Neural progenitor cell (in vitro differentiated cells): ENCODE measurements at regions not wholly inside any gene's neighbourhood (a gene's known extent, or its start where the extent isn't known, plus 50 kb on each side); places are given as distances from the start of the nearest gene placed in this dataset.
A peak's percentile ranks its signal among the peaks of the same experiment; 100 is the strongest.

Experiments used
- DNase-seq: peaks from one replicate; pipeline ENCODE4 v3.0.0-alpha.2; 2016; ENCODE audit warnings: low spot score
- H2AFZ ChIP-seq: fragments of 200-600 bp; sonication (generic); replicated peaks from 2 replicates; pipeline ENCODE4 v1.6.1; 2016; ENCODE audit warnings: antibody characterized with exemption
- H3F3A ChIP-seq: fragments of 200-600 bp; sonication (generic); 2 replicates; pipeline ENCODE4 v1.6.1; 2016; ENCODE audit warnings: antibody characterized with exemption, low read depth
- H3K27ac ChIP-seq: fragments of 200-600 bp; sonication (generic); 2 replicates; pipeline ENCODE4 v1.5.1; 2016; ENCODE audit warnings: mild to moderate bottlenecking
- H3K27me3 ChIP-seq: fragments of 200-600 bp; sonication (generic); 2 replicates; pipeline ENCODE4 v1.6.1; 2016; ENCODE audit warnings: mild to moderate bottlenecking, moderate library complexity
- H3K36me3 ChIP-seq: fragments of 200-600 bp; sonication (generic); 2 replicates; pipeline ENCODE4 v1.5.1; 2016
- H3K4me1 ChIP-seq: fragments of 200-600 bp; sonication (generic); 2 replicates; pipeline ENCODE4 v1.6.1; 2016; ENCODE audit warnings: mixed run types
- H3K4me2 ChIP-seq: fragments of 200-600 bp; sonication (generic); 2 replicates; pipeline ENCODE4 v1.6.1; 2016
- H3K4me3 ChIP-seq: fragments of 200-600 bp; sonication (generic); 2 replicates; pipeline ENCODE4 v1.5.1; 2016
- H3K79me2 ChIP-seq: fragments of 200-600 bp; sonication (generic); 2 replicates; pipeline ENCODE4 v1.6.1; 2016; ENCODE audit warnings: low read depth
- H3K9ac ChIP-seq: fragments of 200-600 bp; sonication (generic); 2 replicates; pipeline ENCODE4 v1.6.1; 2016
- H3K9me3 ChIP-seq: fragments of 200-600 bp; sonication (generic); 2 replicates; pipeline ENCODE4 v1.5.1; 2016; ENCODE audit warnings: low read depth
- H4K20me1 ChIP-seq: fragments of 200-600 bp; sonication (generic); 2 replicates; pipeline ENCODE4 v1.6.1; 2016; ENCODE audit warnings: low read depth
- H3K27ac Mint-ChIP-seq: 3 replicates; pipeline ENCODE4 v1.8.0; 2021; ENCODE audit warnings: mixed read lengths
- H3K27me3 Mint-ChIP-seq: 2 replicates; pipeline ENCODE4 v1.8.0; 2022; ENCODE audit warnings: low read depth, mild to moderate bottlenecking, inconsistent platforms, moderate library complexity, mixed read lengths; ENCODE audit not compliant: insufficient read depth
- H3K36me3 Mint-ChIP-seq: 3 replicates; pipeline ENCODE4 v1.8.0; 2021; ENCODE audit warnings: mixed read lengths
- H3K4me1 Mint-ChIP-seq: 3 replicates; pipeline ENCODE4 v1.8.0; 2021; ENCODE audit warnings: mixed read lengths
- H3K4me3 Mint-ChIP-seq: 3 replicates; pipeline ENCODE4 v1.8.0; 2021; ENCODE audit warnings: mild to moderate bottlenecking, moderate library complexity, mixed read lengths
- H3K9me3 Mint-ChIP-seq: 3 replicates; pipeline ENCODE4 v1.8.0; 2020; ENCODE audit warnings: mixed read lengths
- EZH2 ChIP-seq: fragments of 200-600 bp; sonication (generic); IDR thresholded peaks from 2 replicates; pipeline ENCODE4 v1.6.1; 2017; ENCODE audit warnings: antibody characterized with exemption, mild to moderate bottlenecking, moderate library complexity
- EZH2phosphoT487 ChIP-seq: fragments of 200-600 bp; sonication (generic); IDR thresholded peaks from 2 replicates; pipeline ENCODE4 v1.6.1; 2017; ENCODE audit warnings: antibody characterized with exemption
- TF ChIP-seq, protein P1 (sequence below): fragments of 200-600 bp; sonication (generic); IDR thresholded peaks from 2 replicates; pipeline ENCODE4 v1.5.1; 2017; ENCODE audit warnings: antibody characterized with exemption, mild to moderate bottlenecking

DNA sequence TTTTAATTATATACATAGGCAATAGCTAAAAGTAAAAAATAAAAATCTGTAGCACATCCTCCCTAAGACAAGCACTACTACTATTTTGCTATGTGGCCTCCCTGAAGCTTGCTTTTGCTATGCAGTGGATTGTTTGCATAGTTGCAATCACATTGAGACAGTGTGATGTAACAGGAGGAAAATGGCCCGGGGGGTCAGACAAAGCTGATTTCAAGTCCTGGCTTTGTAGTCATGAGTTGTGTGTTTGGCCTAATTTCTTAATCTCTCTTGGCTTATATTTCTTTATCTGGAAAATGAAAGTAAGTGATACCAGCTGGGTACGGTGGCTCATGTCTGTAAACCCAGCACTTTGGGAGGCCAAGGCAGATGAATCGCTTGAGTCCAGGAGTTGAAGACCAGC lies 166.6 kb downstream of the LHFPL1 start:
- no peak overlapping the region for H3K27ac Mint-ChIP-seq
- H3K4me3 Mint-ChIP-seq: no peak overlapping the region
- no peak for DNase-seq
- Histone ChIP-seq H3K27me3 (no peaks in the 10 kb centered on the region), H3K4me1 (no peaks in the 10 kb centered on the region), H3K9me3 (peaks cover 11% of the 10 kb centered on the region), H3K36me3 (no peaks in the 10 kb centered on the region), H3K27ac (no peak overlapping the region), H3K4me3 (no peak overlapping the region), H4K20me1 (no peaks in the 10 kb centered on the region), H2AFZ (no peak overlapping the region), H3F3A (no peaks in the 10 kb centered on the region), H3K4me2 (no peak overlapping the region), H3K9ac (no peak overlapping the region), H3K79me2 (no peaks in the 10 kb centered on the region)
- TF ChIP-seq EZH2phosphoT487 (no peak), EZH2 (no peak)
- TF ChIP-seq, protein P1, sequence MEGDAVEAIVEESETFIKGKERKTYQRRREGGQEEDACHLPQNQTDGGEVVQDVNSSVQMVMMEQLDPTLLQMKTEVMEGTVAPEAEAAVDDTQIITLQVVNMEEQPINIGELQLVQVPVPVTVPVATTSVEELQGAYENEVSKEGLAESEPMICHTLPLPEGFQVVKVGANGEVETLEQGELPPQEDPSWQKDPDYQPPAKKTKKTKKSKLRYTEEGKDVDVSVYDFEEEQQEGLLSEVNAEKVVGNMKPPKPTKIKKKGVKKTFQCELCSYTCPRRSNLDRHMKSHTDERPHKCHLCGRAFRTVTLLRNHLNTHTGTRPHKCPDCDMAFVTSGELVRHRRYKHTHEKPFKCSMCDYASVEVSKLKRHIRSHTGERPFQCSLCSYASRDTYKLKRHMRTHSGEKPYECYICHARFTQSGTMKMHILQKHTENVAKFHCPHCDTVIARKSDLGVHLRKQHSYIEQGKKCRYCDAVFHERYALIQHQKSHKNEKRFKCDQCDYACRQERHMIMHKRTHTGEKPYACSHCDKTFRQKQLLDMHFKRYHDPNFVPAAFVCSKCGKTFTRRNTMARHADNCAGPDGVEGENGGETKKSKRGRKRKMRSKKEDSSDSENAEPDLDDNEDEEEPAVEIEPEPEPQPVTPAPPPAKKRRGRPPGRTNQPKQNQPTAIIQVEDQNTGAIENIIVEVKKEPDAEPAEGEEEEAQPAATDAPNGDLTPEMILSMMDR: no peak
- no peaks in the 10 kb centered on the region for H3K36me3 Mint-ChIP-seq
- H3K9me3 Mint-ChIP-seq: peaks cover 12% of the 10 kb centered on the region
- H3K4me1 Mint-ChIP-seq: no peaks in the 10 kb centered on the region
- no peaks in the 10 kb centered on the region for H3K27me3 Mint-ChIP-seq

- Histone ChIP-seq H3K4me2 (no peak overlapping the region), H3K4me3 (no peak overlapping the region), H3K79me2 (no peaks in the 10 kb centered on the region), H3K9me3 (peaks cover 11% of the 10 kb centered on the region), H3F3A (no peaks in the 10 kb centered on the region), H3K36me3 (no peaks in the 10 kb centered on the region), H3K27ac (no peak overlapping the region), H2AFZ (no peak overlapping the region), H3K4me1 (no peaks in the 10 kb centered on the region), H3K9ac (no peak overlapping the region), H3K27me3 (no peaks in the 10 kb centered on the region), H4K20me1 (no peaks in the 10 kb centered on the region)
- H3K36me3 Mint-ChIP-seq: no peaks in the 10 kb centered on the region
- no peaks in the 10 kb centered on the region for H3K4me1 Mint-ChIP-seq
- H3K4me3 Mint-ChIP-seq: no peak overlapping the region
- H3K27me3 Mint-ChIP-seq: no peaks in the 10 kb centered on the region
- no peak overlapping the region for H3K27ac Mint-ChIP-seq
- no peak for TF ChIP-seq EZH2
- TF ChIP-seq, protein P1: peak; percentile 43
- DNase-seq: peak; percentile 18
- peaks cover 12% of the 10 kb centered on the region for H3K9me3 Mint-ChIP-seq
Measured at GRCh38 chrX:112512509-112512908, 167.2 kb downstream of the LHFPL1 start.

DNA sequence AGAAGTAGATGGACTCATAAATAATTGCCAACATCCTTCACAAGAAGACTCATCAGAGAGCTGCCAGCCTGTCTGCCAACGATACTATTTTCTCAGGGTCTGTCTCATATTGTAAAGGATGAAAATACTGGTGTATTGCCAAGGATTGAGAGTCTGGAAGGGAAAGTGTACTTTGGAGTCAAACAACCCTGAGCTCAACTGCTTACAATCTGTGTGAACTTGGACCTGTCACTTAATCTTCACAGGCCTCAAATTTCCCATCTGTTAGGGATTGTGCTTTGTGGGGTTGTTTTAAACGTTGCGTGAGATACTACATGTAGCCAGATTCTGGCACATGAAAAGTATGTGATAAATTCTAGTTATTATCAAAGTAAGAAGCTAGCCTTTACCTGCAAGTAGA lies 169.1 kb downstream of the LHFPL1 start:
- Histone ChIP-seq H2AFZ (no peak overlapping the region), H3K27me3 (no peaks in the 10 kb centered on the region), H3K9me3 (peaks cover 9% of the 10 kb centered on the region), H3K27ac (no peak overlapping the region), H3K4me3 (no peak overlapping the region), H4K20me1 (no peaks in the 10 kb centered on the region), H3K9ac (no peak overlapping the region), H3K4me2 (no peak overlapping the region), H3F3A (no peaks in the 10 kb centered on the region), H3K79me2 (no peaks in the 10 kb centered on the region), H3K36me3 (no peaks in the 10 kb centered on the region), H3K4me1 (no peaks in the 10 kb centered on the region)
- H3K27me3 Mint-ChIP-seq: no peaks in the 10 kb centered on the region
- no peaks in the 10 kb centered on the region for H3K36me3 Mint-ChIP-seq
- TF ChIP-seq EZH2phosphoT487: no peak
- TF ChIP-seq, protein P1: no peak
- TF ChIP-seq EZH2: no peak
- DNase-seq: no peak
- no peak overlapping the region for H3K27ac Mint-ChIP-seq
- no peak overlapping the region for H3K4me3 Mint-ChIP-seq
- H3K9me3 Mint-ChIP-seq: peaks cover 12% of the 10 kb centered on the region
- no peaks in the 10 kb centered on the region for H3K4me1 Mint-ChIP-seq

- Histone ChIP-seq H3K27me3 (no peaks in the 10 kb centered on the region), H3K9me3 (no peaks in the 10 kb centered on the region), H3K4me1 (no peaks in the 10 kb centered on the region), H4K20me1 (no peaks in the 10 kb centered on the region), H3K4me2 (no peak overlapping the region), H3K9ac (no peak overlapping the region), H3F3A (no peaks in the 10 kb centered on the region), H3K4me3 (no peak overlapping the region), H3K27ac (no peak overlapping the region), H3K36me3 (no peaks in the 10 kb centered on the region), H2AFZ (no peak overlapping the region), H3K79me2 (no peaks in the 10 kb centered on the region)
- no peaks in the 10 kb centered on the region for H3K9me3 Mint-ChIP-seq
- no peak for DNase-seq
- H3K27ac Mint-ChIP-seq: no peak overlapping the region
- TF ChIP-seq EZH2 (no peak), EZH2phosphoT487 (no peak)
- TF ChIP-seq, protein P1: no peak
- H3K36me3 Mint-ChIP-seq: no peaks in the 10 kb centered on the region
- no peak overlapping the region for H3K4me3 Mint-ChIP-seq
- no peaks in the 10 kb centered on the region for H3K4me1 Mint-ChIP-seq
- peaks cover 2% of the 10 kb centered on the region for H3K27me3 Mint-ChIP-seq
Measured at GRCh38 chrX:112477653-112478052, 202.1 kb downstream of the LHFPL1 start.
